Tibial nerve (tissue), 4 donors: ENCODE measurements at regions not wholly inside any gene's neighbourhood (a gene's known extent, or its start where the extent isn't known, plus 50 kb on each side); places are given as distances from the start of the nearest gene placed in this dataset.

Experiments
- DNase-seq, 2 donors: peaks; one replicate each; pipeline ENCODE4 v3.0.0-alpha.2; 2019; ENCODE audit warnings: low spot score in 2 of 2
- H3K27ac ChIP-seq, 4 donors: fragments of 200-600 bp; sonication (generic) in 3 of 4; one replicate each; pipeline ENCODE4 v1.5.1; 2017 to 2019; ENCODE audit warnings: mild to moderate bottlenecking in 1 of 4
- H3K27me3 ChIP-seq, 2 donors: fragments of 200-600 bp; sonication (generic) in 1 of 2; one replicate each; pipeline versions ENCODE4 v1.5.1 to v1.6.0; 2017 to 2019
- H3K36me3 ChIP-seq, 3 donors: fragments of 200-600 bp; sonication (generic); one replicate each; pipeline ENCODE4 v1.5.1; 2018 to 2019
- H3K4me1 ChIP-seq, 4 donors: fragments of 200-600 bp; sonication (generic) in 3 of 4; one replicate each; pipeline ENCODE4 v1.5.1; 2017 to 2019
- H3K4me3 ChIP-seq, 4 donors: fragments of 200-600 bp; sonication (generic) in 3 of 4; one replicate each; pipeline ENCODE4 v1.5.1; 2017 to 2019; ENCODE audit warnings: mild to moderate bottlenecking in 1 of 4, moderate library complexity in 1 of 4
- H3K9me3 ChIP-seq, 4 donors: fragments of 200-600 bp; sonication (generic) in 3 of 4; one replicate each; pipeline ENCODE4 v1.5.1; 2017 to 2019
- CTCF ChIP-seq, 5 experiments: fragments of 200-600 bp in 3 of 5; fragments of 450-650 bp in 2 of 5; sonication (generic) in 3 of 5; IDR thresholded peaks; one replicate each; pipeline ENCODE4 v1.5.1; 2016 to 2019; ENCODE audit warnings: antibody characterized with exemption in 5 of 5, mild to moderate bottlenecking in 3 of 5, moderate library complexity in 2 of 5
- EP300 ChIP-seq, 2 donors: sonication (generic); formaldehyde crosslinking; IDR thresholded peaks; one replicate each; pipeline ENCODE4 v1.6.1; 2017; ENCODE audit warnings: antibody characterized with exemption in 2 of 2, mild to moderate bottlenecking in 1 of 2
- POLR2A ChIP-seq, 2 donors: fragments of 450-650 bp; IDR thresholded peaks; one replicate each; pipeline ENCODE4 v1.6.1; 2017; ENCODE audit warnings: antibody characterized with exemption in 2 of 2, mild to moderate bottlenecking in 2 of 2, moderate library complexity in 2 of 2
- WGBS, 2 donors: methylation state at CpG; one replicate each; pipeline ENCODE4 v1.1.5; 2018; 5-methylcytosine and 5-hydroxymethylcytosine counted together

GRCh38 chr2:146468578-146468977, 1376.3 kb upstream of the ACVR2A start:
- no peaks in the 10 kb centered on the region for H3K4me1 ChIP-seq

GRCh38 chr2:146467425-146467824, 1377.4 kb upstream of the ACVR2A start:
- TF ChIP-seq POLR2A (IDR thresholded peaks at IDR 0.05) (no peak), EP300 (IDR thresholded peaks at IDR 0.05) (no peak), CTCF (IDR thresholded peaks at IDR 0.05) (no peak)
- no peak overlapping the region for H3K27ac ChIP-seq
- H3K4me3 ChIP-seq = no peak overlapping the region
- H3K9me3 ChIP-seq = peaks cover 0 to 4% (median 0%) of the 10 kb centered on the region in 4 donors
- H3K36me3 ChIP-seq = no peaks in the 10 kb centered on the region
- WGBS, 2 donors = 83% methylated on average over 3 of the region's 3 CpGs
- no peaks in the 10 kb centered on the region for H3K27me3 ChIP-seq
- H3K4me1 ChIP-seq = no peaks in the 10 kb centered on the region
- DNase-seq = no peak

More at GRCh38 chr2:146468578-146468977, 1376.3 kb upstream of the ACVR2A start:
- TF ChIP-seq EP300 (IDR thresholded peaks at IDR 0.05) (no peak), CTCF (IDR thresholded peaks at IDR 0.05) (no peak), POLR2A (IDR thresholded peaks at IDR 0.05) (no peak)
- no peak overlapping the region for H3K4me3 ChIP-seq
- no peak for DNase-seq
- H3K9me3 ChIP-seq = no peaks in the 10 kb centered on the region
- 89 to 97% methylated on average over 3 of the region's 3 CpGs for WGBS, 2 donors
- H3K36me3 ChIP-seq = no peaks in the 10 kb centered on the region
- H3K27ac ChIP-seq = no peak overlapping the region
- no peaks in the 10 kb centered on the region for H3K27me3 ChIP-seq

- WGBS, 2 donors = 93% methylated on average over 6 of the region's 7 CpGs
- H3K4me3 ChIP-seq = no peak overlapping the region
- H3K9me3 ChIP-seq = peaks cover 0 to 5% (median 0%) of the 10 kb centered on the region in 4 donors
- H3K27me3 ChIP-seq = no peaks in the 10 kb centered on the region
- H3K36me3 ChIP-seq = no peaks in the 10 kb centered on the region
- no peak overlapping the region for H3K27ac ChIP-seq
- no peaks in the 10 kb centered on the region for H3K4me1 ChIP-seq
- DNase-seq = no peak
- TF ChIP-seq EP300 (IDR thresholded peaks at IDR 0.05) (no peak), POLR2A (IDR thresholded peaks at IDR 0.05) (no peak), CTCF (IDR thresholded peaks at IDR 0.05) (no peak)
These were observed 1379.4 kb upstream of the ACVR2A start for GRCh38 chr2:146465460-146465859.

DNA sequence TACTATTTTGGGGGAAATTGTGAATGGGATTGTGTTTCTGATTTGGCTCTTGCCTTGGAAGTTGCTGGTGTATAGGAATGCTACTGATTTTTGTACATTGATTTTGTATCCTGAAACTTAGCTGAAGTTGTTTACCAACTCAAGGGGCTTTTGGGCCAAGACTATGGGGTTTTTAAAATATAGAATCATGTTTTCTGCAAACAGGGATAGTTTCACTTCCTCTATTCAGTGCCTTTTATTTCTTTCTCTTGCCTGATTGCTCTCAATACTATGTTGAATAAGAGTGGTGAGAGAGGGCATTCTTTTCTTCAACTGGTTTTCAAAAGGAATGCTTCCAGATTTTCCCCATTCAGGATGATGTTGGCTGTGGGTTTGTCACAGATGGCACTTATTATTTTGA, 1383.8 kb upstream of the ACVR2A start:
- Histone ChIP-seq H3K36me3 (no peaks in the 10 kb centered on the region), H3K27me3 (no peaks in the 10 kb centered on the region), H3K27ac (no peak overlapping the region), H3K4me1 (no peaks in the 10 kb centered on the region), H3K4me3 (no peak overlapping the region), H3K9me3 (peaks cover 0 to 29% (median 2%) of the 10 kb centered on the region in 4 donors)
- no peak for TF ChIP-seq CTCF (IDR thresholded peaks at IDR 0.05)
- no peak for TF ChIP-seq EP300 (IDR thresholded peaks at IDR 0.05)
- TF ChIP-seq POLR2A (IDR thresholded peaks at IDR 0.05) = no peak
- no peak for DNase-seq

- Histone ChIP-seq H3K4me1 (no peaks in the 10 kb centered on the region), H3K9me3 (peaks cover 0 to 29% (median 2%) of the 10 kb centered on the region in 4 donors), H3K4me3 (no peak overlapping the region), H3K36me3 (no peaks in the 10 kb centered on the region), H3K27me3 (no peaks in the 10 kb centered on the region), H3K27ac (no peak overlapping the region)
- TF ChIP-seq CTCF (IDR thresholded peaks at IDR 0.05) (no peak), EP300 (IDR thresholded peaks at IDR 0.05) (no peak), POLR2A (IDR thresholded peaks at IDR 0.05) (no peak)
- DNase-seq = no peak
These were observed 1386.2 kb upstream of the ACVR2A start for GRCh38 chr2:146458585-146458984.
